Kidney epithelial cell (primary cell): ENCODE measurements at regions not wholly inside any gene's neighbourhood (a gene's known extent, or its start where the extent isn't known, plus 50 kb on each side); places are given as distances from the start of the nearest gene placed in this dataset.

Experiments
- DNase-seq: peaks from one replicate; pipeline ENCODE4 v3.0.0-alpha.2; 2010; ENCODE audit warnings: low read depth
- H3K27me3 ChIP-seq: 2 replicates; pipeline ENCODE4 v1.6.0; 2011; ENCODE audit warnings: low read length; ENCODE audit not compliant: control insufficient read depth, insufficient read depth
- H3K36me3 ChIP-seq: 2 replicates; pipeline ENCODE4 v1.5.1; 2011; ENCODE audit warnings: low read length; ENCODE audit not compliant: control insufficient read depth, insufficient read depth
- H3K4me3 ChIP-seq: 2 replicates; pipeline ENCODE4 v1.5.1; 2011; ENCODE audit warnings: low read depth, mild to moderate bottlenecking, control low read depth, low read length
- TF ChIP-seq, protein P1 (sequence below): IDR thresholded peaks from 2 replicates; pipeline ENCODE4 v1.5.1; 2011; ENCODE audit warnings: mild to moderate bottlenecking, moderate library complexity, low read length, control low read depth, inconsistent platforms; ENCODE audit not compliant: insufficient read depth, poor library complexity, severe bottlenecking

DNA sequence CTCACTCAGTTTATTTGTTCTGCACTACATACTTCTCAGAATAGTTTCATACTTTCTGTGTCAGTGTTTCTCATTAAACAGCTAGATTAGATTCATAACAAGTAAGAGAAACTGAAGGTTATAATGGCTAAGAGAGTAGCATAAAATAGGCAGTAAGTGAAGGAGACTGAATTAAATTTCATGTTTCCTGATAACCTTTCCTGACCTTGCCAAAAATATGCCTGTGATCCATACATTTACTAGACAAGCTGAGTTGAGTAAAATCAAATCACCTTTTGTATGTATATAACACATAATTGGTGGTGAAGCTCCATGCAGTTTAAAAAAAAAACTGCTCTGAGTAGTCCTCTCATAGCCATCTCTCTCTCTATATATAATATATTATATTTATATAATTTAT is 545.3 kb upstream of the PCDH20 start:
- TF ChIP-seq, protein P1, sequence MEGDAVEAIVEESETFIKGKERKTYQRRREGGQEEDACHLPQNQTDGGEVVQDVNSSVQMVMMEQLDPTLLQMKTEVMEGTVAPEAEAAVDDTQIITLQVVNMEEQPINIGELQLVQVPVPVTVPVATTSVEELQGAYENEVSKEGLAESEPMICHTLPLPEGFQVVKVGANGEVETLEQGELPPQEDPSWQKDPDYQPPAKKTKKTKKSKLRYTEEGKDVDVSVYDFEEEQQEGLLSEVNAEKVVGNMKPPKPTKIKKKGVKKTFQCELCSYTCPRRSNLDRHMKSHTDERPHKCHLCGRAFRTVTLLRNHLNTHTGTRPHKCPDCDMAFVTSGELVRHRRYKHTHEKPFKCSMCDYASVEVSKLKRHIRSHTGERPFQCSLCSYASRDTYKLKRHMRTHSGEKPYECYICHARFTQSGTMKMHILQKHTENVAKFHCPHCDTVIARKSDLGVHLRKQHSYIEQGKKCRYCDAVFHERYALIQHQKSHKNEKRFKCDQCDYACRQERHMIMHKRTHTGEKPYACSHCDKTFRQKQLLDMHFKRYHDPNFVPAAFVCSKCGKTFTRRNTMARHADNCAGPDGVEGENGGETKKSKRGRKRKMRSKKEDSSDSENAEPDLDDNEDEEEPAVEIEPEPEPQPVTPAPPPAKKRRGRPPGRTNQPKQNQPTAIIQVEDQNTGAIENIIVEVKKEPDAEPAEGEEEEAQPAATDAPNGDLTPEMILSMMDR: no peak
- Histone ChIP-seq H3K27me3 (no peaks in the 10 kb centered on the region), H3K4me3 (no peak overlapping the region), H3K36me3 (no peaks in the 10 kb centered on the region)
- no peak for DNase-seq

DNA sequence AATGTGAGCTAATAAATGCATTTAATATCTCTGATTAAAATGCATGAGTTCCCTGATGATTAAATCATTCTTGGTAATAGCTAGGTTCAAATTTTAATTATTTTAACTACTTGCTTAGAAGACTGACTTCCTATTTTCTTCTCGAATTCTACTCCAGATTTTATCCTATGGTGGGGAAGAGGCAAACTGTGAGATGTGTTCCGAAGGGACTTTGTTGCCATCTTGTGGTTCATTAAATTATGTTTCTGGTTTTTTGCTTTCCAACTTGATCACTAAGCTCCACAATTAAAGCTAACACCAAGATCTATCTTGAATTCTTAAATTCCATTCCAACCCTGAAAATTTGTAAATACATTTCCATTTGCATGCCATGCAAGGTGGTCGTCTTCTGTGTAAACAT is 538.4 kb upstream of the PCDH20 start:
- Histone ChIP-seq H3K4me3 (no peak overlapping the region), H3K36me3 (no peaks in the 10 kb centered on the region), H3K27me3 (no peaks in the 10 kb centered on the region)
- no peak for DNase-seq
- TF ChIP-seq, protein P1: peak; percentile 23

DNA sequence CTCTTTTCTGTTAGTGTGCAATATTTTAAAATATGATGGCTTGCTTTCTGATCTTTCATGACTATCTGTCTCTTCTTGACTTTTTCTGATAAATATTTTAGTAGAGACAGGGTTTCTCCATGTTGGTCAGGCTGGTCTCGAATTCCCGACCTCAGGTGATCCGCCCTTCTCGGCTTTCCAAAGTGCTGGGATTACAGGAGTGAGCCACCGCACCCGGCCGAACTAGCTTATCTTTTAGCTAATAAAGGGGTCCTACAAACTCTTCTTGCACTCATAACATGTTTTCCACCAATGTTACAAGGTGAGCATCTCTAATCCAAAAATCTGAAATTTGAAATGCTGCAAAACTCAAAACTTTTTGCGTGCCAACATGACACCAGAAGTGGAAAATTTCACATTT is 535.2 kb upstream of the PCDH20 start:
- no peak for DNase-seq
- H3K36me3 ChIP-seq: no peaks in the 10 kb centered on the region
- H3K27me3 ChIP-seq: no peaks in the 10 kb centered on the region
- TF ChIP-seq, protein P1: no peak
- H3K4me3 ChIP-seq: no peak overlapping the region

DNA sequence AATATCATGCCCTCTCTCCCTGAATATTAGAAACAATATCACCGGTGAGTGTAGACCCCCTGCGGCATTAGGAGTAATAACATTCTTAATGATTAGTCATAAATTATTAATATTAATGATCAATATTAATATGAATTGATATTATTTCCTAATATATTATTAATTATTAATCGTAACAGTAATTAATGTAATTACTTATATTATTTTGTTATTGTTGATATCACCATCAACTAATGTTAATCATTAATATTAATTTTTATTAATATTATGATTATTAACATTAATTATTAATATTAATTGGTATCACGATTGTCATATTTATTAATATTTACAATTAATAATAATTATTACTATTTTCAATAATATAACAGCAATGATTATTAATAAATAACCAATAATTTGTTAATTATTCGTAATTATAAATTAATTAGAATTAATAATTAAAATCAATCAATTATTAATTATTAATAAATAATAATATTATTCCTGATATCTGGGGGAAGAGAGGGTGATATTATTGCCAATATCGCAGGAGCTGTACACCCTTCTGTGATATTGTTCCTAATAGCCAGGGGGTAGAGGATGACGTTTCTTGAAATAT is 528.8 kb upstream of the PCDH20 start:
- DNase-seq: no peak
- H3K27me3 ChIP-seq: no peaks in the 10 kb centered on the region
- TF ChIP-seq, protein P1: no peak

DNA sequence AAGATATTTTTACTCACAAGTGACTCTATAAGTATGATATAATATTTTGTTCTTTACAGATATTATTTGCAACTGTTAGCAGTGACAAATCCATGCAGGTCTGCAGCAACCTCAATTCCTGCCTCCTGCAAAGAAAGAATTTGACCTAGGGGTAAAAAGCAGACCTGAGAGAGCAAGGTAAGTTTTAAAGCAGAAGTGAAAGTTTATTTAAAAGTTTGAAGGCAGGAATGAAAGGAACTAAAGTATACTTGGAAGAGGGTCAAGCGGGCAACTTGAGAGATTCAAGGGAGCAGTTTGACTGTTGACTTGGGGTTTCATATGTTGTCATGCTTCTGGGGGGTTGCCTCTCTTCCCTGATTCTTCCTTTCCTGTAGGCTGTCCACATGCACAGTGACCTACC is 520.1 kb upstream of the PCDH20 start:
- TF ChIP-seq, protein P1: no peak
- H3K27me3 ChIP-seq: no peaks in the 10 kb centered on the region
- no peaks in the 10 kb centered on the region for H3K36me3 ChIP-seq
- no peak for DNase-seq
- no peak overlapping the region for H3K4me3 ChIP-seq

More for the DNA sequence above, 528.8 kb upstream of the PCDH20 start:
- H3K4me3 ChIP-seq: no peak overlapping the region
- no peaks in the 10 kb centered on the region for H3K36me3 ChIP-seq

DNA sequence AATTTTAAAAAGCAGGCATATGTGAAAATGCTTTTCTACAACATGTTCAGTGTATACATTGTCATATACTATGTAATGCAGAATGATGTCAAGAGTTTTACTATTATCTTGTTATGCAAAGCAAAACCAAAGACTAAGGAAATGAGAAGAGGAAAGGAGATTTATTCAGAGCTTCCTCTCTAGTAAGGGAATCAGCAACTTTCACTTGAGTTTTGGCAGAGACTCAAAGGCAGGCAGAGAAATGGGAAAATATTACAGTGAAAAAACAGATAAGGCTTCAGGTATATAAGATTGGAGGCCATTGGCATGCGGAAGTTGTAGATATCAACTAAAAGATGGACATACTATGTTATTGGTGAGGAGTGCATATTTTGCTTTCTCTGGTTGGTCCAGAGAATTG is 512.0 kb upstream of the PCDH20 start:
- TF ChIP-seq, protein P1: no peak
- Histone ChIP-seq H3K36me3 (no peaks in the 10 kb centered on the region), H3K4me3 (no peak overlapping the region), H3K27me3 (no peaks in the 10 kb centered on the region)
- DNase-seq: no peak
